HEK293 (cell line): ENCODE measurements at regions not wholly inside any gene's neighbourhood (a gene's known extent, or its start where the extent isn't known, plus 50 kb on each side); places are given as distances from the start of the nearest gene placed in this dataset.

Experiments used
- CTCF ChIA-PET: fragments of 350-600 bp; formaldehyde crosslinking; extraction: SDS; loops from one replicate; lab custom pipeline; 2021; ENCODE audit warnings: antibody characterized with exemption; lab: Yijun Ruan, JAX
- POLR2A ChIA-PET: fragments of 300-600 bp; formaldehyde crosslinking; extraction: SDS; loops from one replicate; lab custom pipeline; 2020; ENCODE audit warnings: antibody characterized with exemption, inconsistent platforms; lab: Yijun Ruan, JAX
- H3K27ac ChIP-seq: fragments of 200-500 bp; sonication (Bioruptor generic); 2 replicates; pipeline ENCODE4 v1.5.1; 2014; ENCODE audit warnings: low read depth, low read length, control low read depth, inconsistent platforms; ENCODE audit errors: extremely low read depth
- H3K36me3 ChIP-seq, 2 experiments: fragments of 200-500 bp in 1 of 2; sonication (Bioruptor generic) in 1 of 2; 1 replicate in 1 of 2; 2 replicates in 1 of 2; pipeline ENCODE4 v1.5.1; 2014 to 2017; ENCODE audit warnings: inconsistent platforms in 2 of 2, low read length in 2 of 2; ENCODE audit not compliant: control insufficient read depth in 2 of 2, insufficient read depth in 1 of 2
- H3K4me1 ChIP-seq: fragments of 200-500 bp; sonication (Bioruptor generic); 2 replicates; pipeline ENCODE4 v1.5.1; 2014; ENCODE audit warnings: mild to moderate bottlenecking, low read length, inconsistent platforms; ENCODE audit not compliant: control insufficient read depth, insufficient read depth
- H3K4me3 ChIP-seq: 2 replicates; pipeline ENCODE4 v1.5.1; 2011; ENCODE audit warnings: low read depth, mild to moderate bottlenecking, control low read depth, low read length, moderate library complexity
- H3K9me3 ChIP-seq: fragments of 200-500 bp; sonication (Bioruptor generic); 2 replicates; pipeline ENCODE4 v1.5.1; 2014; ENCODE audit warnings: low read depth, low read length, inconsistent platforms; ENCODE audit not compliant: control insufficient read depth, insufficient read depth
- HOXD13 ChIP-seq: sonication (generic); formaldehyde crosslinking; IDR thresholded peaks from 2 replicates; pipeline ENCODE4 v1.8.0; 2022; ENCODE audit warnings: missing genetic modification reagents, borderline replicate concordance
- KLF10 ChIP-seq: fragments of 450-650 bp; IDR thresholded peaks from 2 replicates; pipeline ENCODE4 v1.5.1; 2018; ENCODE audit warnings: missing biosample characterization, mild to moderate bottlenecking, missing genetic modification characterization
- KLF7 ChIP-seq: fragments of 450-650 bp; formaldehyde crosslinking; IDR thresholded peaks from 2 replicates; pipeline ENCODE4 v1.5.1; 2016; ENCODE audit warnings: missing biosample characterization, missing genetic modification characterization, borderline replicate concordance
- MEIS1 ChIP-seq: sonication (generic); formaldehyde crosslinking; IDR thresholded peaks from 2 replicates; pipeline ENCODE4 v1.8.1; 2022; ENCODE audit warnings: missing genetic modification reagents, mild to moderate bottlenecking, borderline replicate concordance
- RBAK ChIP-seq: fragments of 450-650 bp; formaldehyde crosslinking; IDR thresholded peaks from 2 replicates; pipeline ENCODE4 v1.5.1; 2016; ENCODE audit warnings: missing biosample characterization, missing genetic modification characterization
- ZBTB10 ChIP-seq: fragments of 450-650 bp; formaldehyde crosslinking; IDR thresholded peaks from 2 replicates; pipeline ENCODE4 v1.5.1; 2016; ENCODE audit warnings: missing biosample characterization, missing genetic modification characterization
- ZBTB49 ChIP-seq: fragments of 450-650 bp; formaldehyde crosslinking; IDR thresholded peaks from 2 replicates; pipeline ENCODE4 v1.5.1; 2016; ENCODE audit warnings: missing biosample characterization, missing genetic modification characterization, low read depth
- ZNF112 ChIP-seq: fragments of 450-650 bp; formaldehyde crosslinking; IDR thresholded peaks from 2 replicates; pipeline ENCODE4 v1.5.0; 2017; ENCODE audit warnings: missing biosample characterization, missing genetic modification characterization
- ZNF114 ChIP-seq: fragments of 450-650 bp; formaldehyde crosslinking; IDR thresholded peaks from 2 replicates; pipeline ENCODE4 v1.5.0; 2017; ENCODE audit warnings: missing biosample characterization, missing genetic modification characterization
- ZNF132 ChIP-seq: fragments of 450-650 bp; formaldehyde crosslinking; IDR thresholded peaks from 2 replicates; pipeline ENCODE4 v1.5.1; 2017; ENCODE audit warnings: missing biosample characterization, missing genetic modification characterization, borderline replicate concordance
- ZNF280C ChIP-seq: fragments of 450-650 bp; formaldehyde crosslinking; IDR thresholded peaks from 2 replicates; pipeline ENCODE4 v1.5.1; 2016; ENCODE audit warnings: missing biosample characterization, missing genetic modification characterization
- ZNF311 ChIP-seq: fragments of 450-650 bp; formaldehyde crosslinking; IDR thresholded peaks from 2 replicates; pipeline ENCODE4 v1.5.1; 2017; ENCODE audit warnings: missing biosample characterization, missing genetic modification characterization, borderline replicate concordance
- ZNF350 ChIP-seq: fragments of 450-650 bp; formaldehyde crosslinking; IDR thresholded peaks from 2 replicates; pipeline ENCODE4 v1.5.0; 2017; ENCODE audit warnings: missing biosample characterization, mild to moderate bottlenecking, missing genetic modification characterization
- ZNF623 ChIP-seq: fragments of 450-650 bp; formaldehyde crosslinking; IDR thresholded peaks from 2 replicates; pipeline ENCODE4 v1.5.1; 2016; ENCODE audit warnings: missing biosample characterization, missing genetic modification characterization
- ZNF639 ChIP-seq: fragments of 450-650 bp; formaldehyde crosslinking; IDR thresholded peaks from 2 replicates; pipeline ENCODE4 v1.5.1; 2016; ENCODE audit warnings: missing biosample characterization, missing genetic modification characterization
- ZNF677 ChIP-seq: fragments of 450-650 bp; IDR thresholded peaks from 2 replicates; pipeline ENCODE4 v1.5.0; 2018; ENCODE audit warnings: missing biosample characterization, mild to moderate bottlenecking, missing genetic modification characterization, moderate library complexity
- ZNF792 ChIP-seq: fragments of 450-650 bp; formaldehyde crosslinking; IDR thresholded peaks from 2 replicates; pipeline ENCODE4 v1.5.1; 2016; ENCODE audit warnings: missing biosample characterization, missing genetic modification characterization
- TF ChIP-seq, protein P1 (sequence below): fragments of 450-650 bp; formaldehyde crosslinking; IDR thresholded peaks from 2 replicates; pipeline ENCODE4 v1.5.1; 2017; ENCODE audit warnings: missing biosample characterization, missing genetic modification characterization
- TF ChIP-seq, protein P2 (sequence below): fragments of 450-650 bp; IDR thresholded peaks from 2 replicates; pipeline ENCODE4 v1.5.1; 2018; ENCODE audit warnings: missing biosample characterization, mild to moderate bottlenecking, missing genetic modification characterization
- TF ChIP-seq, protein P3 (sequence below): fragments of 450-650 bp; formaldehyde crosslinking; IDR thresholded peaks from 2 replicates; pipeline ENCODE4 v1.5.1; 2017; ENCODE audit warnings: missing biosample characterization, mild to moderate bottlenecking, missing genetic modification characterization, moderate library complexity

DNA sequence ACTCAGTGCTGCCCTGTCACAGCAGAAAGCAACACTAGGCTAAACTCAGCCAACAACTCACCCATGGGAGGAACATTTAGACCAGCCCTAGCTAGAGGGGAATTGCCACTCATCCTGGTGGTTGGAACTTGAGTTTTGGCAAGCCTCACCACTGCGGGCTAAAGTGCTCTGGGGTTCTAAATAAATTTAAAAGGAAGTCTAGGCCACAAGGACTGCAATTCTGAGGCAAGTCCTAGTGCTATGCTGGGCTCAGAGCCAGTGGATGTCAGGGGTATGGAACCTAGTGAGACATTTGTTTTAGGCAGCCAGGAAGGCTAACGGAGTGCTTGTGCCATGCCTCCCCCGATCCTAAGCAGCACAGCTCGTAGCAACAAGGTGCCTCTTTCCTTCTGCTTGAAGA, 78.0 kb downstream of the RGS13 start:
- H3K4me3 ChIP-seq: no peak overlapping the region
- no peaks in the 10 kb centered on the region for H3K36me3 ChIP-seq
- no peak overlapping the region for H3K27ac ChIP-seq
- POLR2A ChIA-PET: no interaction called here
- H3K9me3 ChIP-seq: no peaks in the 10 kb centered on the region
- no peak for TF ChIP-seq ZNF132 (tag by site-specific recombination)
- TF ChIP-seq, protein P1, sequence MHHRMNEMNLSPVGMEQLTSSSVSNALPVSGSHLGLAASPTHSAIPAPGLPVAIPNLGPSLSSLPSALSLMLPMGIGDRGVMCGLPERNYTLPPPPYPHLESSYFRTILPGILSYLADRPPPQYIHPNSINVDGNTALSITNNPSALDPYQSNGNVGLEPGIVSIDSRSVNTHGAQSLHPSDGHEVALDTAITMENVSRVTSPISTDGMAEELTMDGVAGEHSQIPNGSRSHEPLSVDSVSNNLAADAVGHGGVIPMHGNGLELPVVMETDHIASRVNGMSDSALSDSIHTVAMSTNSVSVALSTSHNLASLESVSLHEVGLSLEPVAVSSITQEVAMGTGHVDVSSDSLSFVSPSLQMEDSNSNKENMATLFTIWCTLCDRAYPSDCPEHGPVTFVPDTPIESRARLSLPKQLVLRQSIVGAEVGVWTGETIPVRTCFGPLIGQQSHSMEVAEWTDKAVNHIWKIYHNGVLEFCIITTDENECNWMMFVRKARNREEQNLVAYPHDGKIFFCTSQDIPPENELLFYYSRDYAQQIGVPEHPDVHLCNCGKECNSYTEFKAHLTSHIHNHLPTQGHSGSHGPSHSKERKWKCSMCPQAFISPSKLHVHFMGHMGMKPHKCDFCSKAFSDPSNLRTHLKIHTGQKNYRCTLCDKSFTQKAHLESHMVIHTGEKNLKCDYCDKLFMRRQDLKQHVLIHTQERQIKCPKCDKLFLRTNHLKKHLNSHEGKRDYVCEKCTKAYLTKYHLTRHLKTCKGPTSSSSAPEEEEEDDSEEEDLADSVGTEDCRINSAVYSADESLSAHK (tag by site-specific recombination): no peak
- TF ChIP-seq KLF10 (tag by site-specific recombination): no peak
- no peak for TF ChIP-seq MEIS1 (CRISPR knock-in tag)
- TF ChIP-seq KLF7 (tag by site-specific recombination): no peak
- TF ChIP-seq ZNF280C: no peak
- TF ChIP-seq ZBTB10: no peak
- no peak for TF ChIP-seq ZNF112 (tag by site-specific recombination)
- TF ChIP-seq, protein P2, sequence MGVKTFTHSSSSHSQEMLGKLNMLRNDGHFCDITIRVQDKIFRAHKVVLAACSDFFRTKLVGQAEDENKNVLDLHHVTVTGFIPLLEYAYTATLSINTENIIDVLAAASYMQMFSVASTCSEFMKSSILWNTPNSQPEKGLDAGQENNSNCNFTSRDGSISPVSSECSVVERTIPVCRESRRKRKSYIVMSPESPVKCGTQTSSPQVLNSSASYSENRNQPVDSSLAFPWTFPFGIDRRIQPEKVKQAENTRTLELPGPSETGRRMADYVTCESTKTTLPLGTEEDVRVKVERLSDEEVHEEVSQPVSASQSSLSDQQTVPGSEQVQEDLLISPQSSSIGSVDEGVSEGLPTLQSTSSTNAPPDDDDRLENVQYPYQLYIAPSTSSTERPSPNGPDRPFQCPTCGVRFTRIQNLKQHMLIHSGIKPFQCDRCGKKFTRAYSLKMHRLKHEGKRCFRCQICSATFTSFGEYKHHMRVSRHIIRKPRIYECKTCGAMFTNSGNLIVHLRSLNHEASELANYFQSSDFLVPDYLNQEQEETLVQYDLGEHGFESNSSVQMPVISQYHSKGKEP: no peak
- TF ChIP-seq HOXD13 (CRISPR knock-in tag): no peak
- no peak for TF ChIP-seq ZNF311 (tag by site-specific recombination)
- no peak for TF ChIP-seq ZBTB49
- TF ChIP-seq ZNF677 (tag by site-specific recombination): no peak
- TF ChIP-seq ZNF623 (tag by site-specific recombination): no peak
- TF ChIP-seq, protein P3, sequence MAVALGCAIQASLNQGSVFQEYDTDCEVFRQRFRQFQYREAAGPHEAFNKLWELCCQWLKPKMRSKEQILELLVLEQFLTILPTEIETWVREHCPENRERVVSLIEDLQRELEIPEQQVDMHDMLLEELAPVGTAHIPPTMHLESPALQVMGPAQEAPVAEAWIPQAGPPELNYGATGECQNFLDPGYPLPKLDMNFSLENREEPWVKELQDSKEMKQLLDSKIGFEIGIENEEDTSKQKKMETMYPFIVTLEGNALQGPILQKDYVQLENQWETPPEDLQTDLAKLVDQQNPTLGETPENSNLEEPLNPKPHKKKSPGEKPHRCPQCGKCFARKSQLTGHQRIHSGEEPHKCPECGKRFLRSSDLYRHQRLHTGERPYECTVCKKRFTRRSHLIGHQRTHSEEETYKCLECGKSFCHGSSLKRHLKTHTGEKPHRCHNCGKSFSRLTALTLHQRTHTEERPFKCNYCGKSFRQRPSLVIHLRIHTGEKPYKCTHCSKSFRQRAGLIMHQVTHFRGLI (tag by site-specific recombination): no peak
- no peak for TF ChIP-seq ZNF792 (tag by site-specific recombination)
- TF ChIP-seq ZNF350 (tag by site-specific recombination): no peak
- no peak for TF ChIP-seq ZNF114 (tag by site-specific recombination)
- no peak for TF ChIP-seq ZNF639
- no peak for TF ChIP-seq RBAK
- no peaks in the 10 kb centered on the region for H3K4me1 ChIP-seq
- CTCF ChIA-PET: no interaction called here
